WERI-Rb-1 (cell line): ENCODE measurements at regions not wholly inside any gene's neighbourhood (a gene's known extent, or its start where the extent isn't known, plus 50 kb on each side); places are given as distances from the start of the nearest gene placed in this dataset.
"Not testable (repeated sequence)": the region's sequence is repeated elsewhere in the genome, so short reads cannot be mapped to it uniquely, and the experiment has no call there.

Source experiments
- DNase-seq: peaks from one replicate; pipeline ENCODE4 v3.0.0-alpha.2; 2020
- H3K27ac ChIP-seq: fragments of 250-450 bp; sonication (Bioruptor Pico); 2 replicates; pipeline ENCODE4 v1.5.1; 2020; ENCODE audit warnings: mild to moderate bottlenecking, moderate library complexity
- H3K27me3 ChIP-seq: fragments of 250-450 bp; sonication (Bioruptor Pico); 2 replicates; pipeline ENCODE4 v1.5.1; 2021; ENCODE audit warnings: mild to moderate bottlenecking, low read depth, moderate library complexity; ENCODE audit not compliant: insufficient read depth, severe bottlenecking
- H3K36me3 ChIP-seq: fragments of 250-450 bp; sonication (Bioruptor Pico); 2 replicates; pipeline ENCODE4 v1.5.1; 2020; ENCODE audit warnings: mild to moderate bottlenecking, moderate library complexity
- H3K4me3 ChIP-seq: 2 replicates; pipeline ENCODE4 v1.5.1; 2011; ENCODE audit warnings: low read depth, mild to moderate bottlenecking, control low read depth, low read length
- H3K9me3 ChIP-seq: fragments of 250-450 bp; sonication (Bioruptor Pico); 2 replicates; pipeline ENCODE4 v1.5.1; 2021; ENCODE audit warnings: mild to moderate bottlenecking, moderate library complexity; ENCODE audit not compliant: severe bottlenecking
- TF ChIP-seq, protein P1 (sequence below): IDR thresholded peaks from 2 replicates; pipeline ENCODE4 v1.5.1; 2011; ENCODE audit warnings: low read depth, mild to moderate bottlenecking, control low read depth, inconsistent platforms, low read length

DNA sequence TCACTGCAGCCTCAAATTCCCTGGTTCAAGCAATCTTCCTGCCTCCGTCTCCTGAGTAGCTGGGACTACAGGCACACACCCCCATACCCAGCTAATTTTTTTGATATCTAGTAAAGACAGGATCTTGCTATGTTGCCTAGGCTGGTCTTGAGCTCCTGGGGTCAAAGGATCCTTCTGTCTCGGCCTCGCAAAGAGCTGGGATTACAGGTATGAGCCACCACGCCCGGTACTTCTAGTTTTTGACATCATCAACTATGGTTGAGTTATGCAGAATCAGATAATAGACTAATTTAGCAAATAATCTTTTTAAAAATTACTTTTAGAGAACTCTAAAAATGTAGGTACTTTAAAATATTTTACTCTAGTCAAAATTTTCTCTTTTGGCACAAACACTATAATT is 166.2 kb downstream of the SOX4 start:
- no peaks in the 10 kb centered on the region for H3K9me3 ChIP-seq
- DNase-seq: no peak
- H3K4me3 ChIP-seq: no peak overlapping the region
- H3K36me3 ChIP-seq: no peaks in the 10 kb centered on the region
- no peak overlapping the region for H3K27ac ChIP-seq
- TF ChIP-seq, protein P1, sequence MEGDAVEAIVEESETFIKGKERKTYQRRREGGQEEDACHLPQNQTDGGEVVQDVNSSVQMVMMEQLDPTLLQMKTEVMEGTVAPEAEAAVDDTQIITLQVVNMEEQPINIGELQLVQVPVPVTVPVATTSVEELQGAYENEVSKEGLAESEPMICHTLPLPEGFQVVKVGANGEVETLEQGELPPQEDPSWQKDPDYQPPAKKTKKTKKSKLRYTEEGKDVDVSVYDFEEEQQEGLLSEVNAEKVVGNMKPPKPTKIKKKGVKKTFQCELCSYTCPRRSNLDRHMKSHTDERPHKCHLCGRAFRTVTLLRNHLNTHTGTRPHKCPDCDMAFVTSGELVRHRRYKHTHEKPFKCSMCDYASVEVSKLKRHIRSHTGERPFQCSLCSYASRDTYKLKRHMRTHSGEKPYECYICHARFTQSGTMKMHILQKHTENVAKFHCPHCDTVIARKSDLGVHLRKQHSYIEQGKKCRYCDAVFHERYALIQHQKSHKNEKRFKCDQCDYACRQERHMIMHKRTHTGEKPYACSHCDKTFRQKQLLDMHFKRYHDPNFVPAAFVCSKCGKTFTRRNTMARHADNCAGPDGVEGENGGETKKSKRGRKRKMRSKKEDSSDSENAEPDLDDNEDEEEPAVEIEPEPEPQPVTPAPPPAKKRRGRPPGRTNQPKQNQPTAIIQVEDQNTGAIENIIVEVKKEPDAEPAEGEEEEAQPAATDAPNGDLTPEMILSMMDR: no peak
- H3K27me3 ChIP-seq: no peaks in the 10 kb centered on the region

DNA sequence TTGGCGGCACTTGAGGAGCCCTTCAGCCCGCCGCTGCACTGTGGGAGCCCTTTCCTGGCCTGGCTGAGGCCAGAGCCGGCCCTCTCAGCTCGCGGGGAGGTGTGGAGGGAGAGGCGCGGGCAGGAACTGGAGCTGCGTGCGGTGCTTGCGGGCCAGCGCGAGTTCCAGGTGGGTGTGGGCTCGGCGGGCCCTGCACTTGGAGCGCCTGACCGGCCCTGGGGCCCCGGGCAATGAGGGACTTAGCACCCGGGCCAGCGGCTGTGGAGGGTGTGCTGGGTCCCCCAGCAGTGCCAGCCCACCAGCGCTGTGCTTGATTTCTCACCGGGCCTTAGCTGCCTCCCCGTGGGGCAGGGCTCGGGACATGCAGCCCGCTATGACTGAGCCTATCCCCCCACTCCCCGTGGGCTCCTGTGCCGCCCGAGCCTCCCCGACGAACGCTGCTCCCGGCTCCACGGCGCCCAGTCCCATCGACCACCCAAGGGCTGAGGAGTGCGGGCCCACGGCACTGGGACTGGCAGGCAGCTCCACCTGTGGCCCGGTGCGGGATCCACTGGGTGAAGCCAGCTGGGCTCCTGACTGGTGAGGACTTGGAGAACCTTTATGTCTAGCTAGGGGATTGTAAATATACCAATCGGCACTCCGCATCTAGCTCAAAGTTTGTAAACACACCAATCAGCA is 167.6 kb downstream of the SOX4 start:
- not testable (repeated sequence) for DNase-seq, H3K27me3 ChIP-seq, H3K4me3 ChIP-seq, H3K27ac ChIP-seq, H3K36me3 ChIP-seq, H3K9me3 ChIP-seq

DNA sequence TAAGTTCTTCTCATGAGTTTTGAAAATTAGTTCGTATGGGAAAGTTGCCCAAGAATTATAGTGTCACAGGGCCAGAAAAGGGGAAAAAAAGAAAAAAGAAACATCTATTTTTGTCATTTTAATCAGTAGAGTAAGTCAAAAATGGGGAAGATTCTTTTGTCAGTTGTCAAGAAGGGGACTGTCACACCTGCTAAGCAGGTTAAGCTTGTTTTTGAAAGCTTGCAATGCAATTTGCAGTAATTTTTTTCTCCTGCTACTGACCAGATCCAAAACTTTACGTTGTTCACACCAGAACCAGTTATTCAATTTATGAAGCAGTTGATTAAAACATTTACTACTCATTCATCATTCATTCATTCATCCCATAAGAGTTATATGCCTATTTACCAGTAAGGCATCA is 171.4 kb downstream of the SOX4 start:
- DNase-seq: no peak
- H3K27me3 ChIP-seq: no peaks in the 10 kb centered on the region
- no peaks in the 10 kb centered on the region for H3K9me3 ChIP-seq
- H3K4me3 ChIP-seq: no peak overlapping the region
- TF ChIP-seq, protein P1: no peak
- no peaks in the 10 kb centered on the region for H3K36me3 ChIP-seq
- H3K27ac ChIP-seq: no peak overlapping the region

DNA sequence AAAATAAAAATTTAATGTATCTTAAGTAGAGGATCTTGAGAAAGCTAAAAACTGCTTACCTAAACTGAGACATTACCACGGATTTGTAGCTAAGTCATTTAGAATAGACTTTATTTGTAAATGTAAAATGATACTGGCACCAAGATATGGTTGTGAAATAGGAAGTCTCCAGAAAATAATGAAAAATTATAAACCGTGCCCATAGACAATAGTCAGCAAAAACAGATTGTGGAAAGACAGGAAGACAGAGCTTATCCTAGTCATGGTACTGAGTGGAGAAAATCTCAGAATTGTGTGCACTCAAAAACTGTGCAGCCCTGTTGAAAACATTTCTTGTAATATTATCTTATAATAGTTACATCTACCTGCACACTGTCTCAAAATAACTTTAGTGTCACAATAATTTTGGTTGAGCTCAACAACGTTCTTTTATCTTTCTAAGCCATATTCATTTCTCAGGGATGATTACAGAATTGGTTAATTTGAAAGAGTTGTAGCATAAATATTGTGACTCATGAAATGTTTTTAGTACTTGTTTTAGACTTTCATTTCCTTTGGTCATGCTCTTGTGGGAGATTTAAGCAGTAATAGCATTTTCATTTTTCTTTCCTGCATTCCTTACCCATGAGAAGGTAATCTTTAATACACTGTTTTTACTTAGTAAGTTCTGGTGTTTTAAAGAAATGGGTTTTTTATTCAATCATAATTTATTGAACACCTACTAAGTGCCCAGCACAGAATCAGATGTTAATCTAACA is 174.5 kb downstream of the SOX4 start:
- no peaks in the 10 kb centered on the region for H3K36me3 ChIP-seq
- TF ChIP-seq, protein P1: no peak
- no peak overlapping the region for H3K4me3 ChIP-seq
- H3K9me3 ChIP-seq: no peaks in the 10 kb centered on the region
- DNase-seq: no peak
- no peak overlapping the region for H3K27ac ChIP-seq
- H3K27me3 ChIP-seq: no peaks in the 10 kb centered on the region

DNA sequence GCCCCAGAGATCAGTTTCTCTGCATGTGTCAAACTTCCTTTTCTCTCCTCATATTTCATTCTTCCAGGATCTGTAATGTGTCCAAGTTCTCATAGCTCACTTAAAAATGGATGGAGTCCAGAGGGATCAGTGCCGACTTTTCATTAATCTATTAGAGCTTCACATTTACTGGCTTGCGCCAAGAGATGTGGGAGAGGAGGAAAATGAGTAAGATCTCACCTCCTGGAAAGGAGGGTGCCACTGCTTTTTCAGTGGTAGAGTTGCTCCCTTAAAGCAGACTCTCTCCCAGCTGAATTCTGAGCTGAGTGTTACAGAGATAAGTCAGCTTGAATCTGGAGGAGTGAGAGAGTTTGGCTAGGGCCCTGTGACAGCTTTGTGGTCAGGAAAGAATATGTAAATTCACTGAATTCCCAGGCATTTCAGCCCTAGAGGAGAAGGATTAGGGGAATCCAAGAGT is 175.9 kb downstream of the SOX4 start:
- Histone ChIP-seq H3K36me3 (no peaks in the 10 kb centered on the region), H3K9me3 (no peaks in the 10 kb centered on the region), H3K4me3 (no peak overlapping the region), H3K27ac (no peak overlapping the region), H3K27me3 (no peaks in the 10 kb centered on the region)
- no peak for DNase-seq
- TF ChIP-seq, protein P1: no peak

DNA sequence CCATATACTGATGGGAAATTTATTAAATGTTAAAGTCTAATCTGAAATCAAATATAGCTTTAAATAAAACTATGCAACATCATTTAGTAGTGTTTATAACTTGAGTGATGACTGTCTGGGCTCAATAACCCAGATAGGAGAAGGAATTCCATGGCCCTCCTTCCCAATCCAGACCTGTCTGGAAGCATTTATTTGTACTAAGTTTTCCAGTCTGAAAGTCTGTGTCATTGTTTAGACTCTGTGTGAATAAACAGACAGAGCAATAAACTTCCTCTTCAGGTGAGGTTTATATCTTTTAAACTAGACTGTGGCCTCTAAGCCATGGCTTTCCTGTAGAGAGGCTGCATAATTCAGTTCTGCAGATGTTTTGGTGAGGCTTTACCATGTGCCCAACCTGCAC is 176.4 kb downstream of the SOX4 start:
- no peak overlapping the region for H3K27ac ChIP-seq
- no peaks in the 10 kb centered on the region for H3K27me3 ChIP-seq
- TF ChIP-seq, protein P1: no peak
- no peaks in the 10 kb centered on the region for H3K9me3 ChIP-seq
- H3K4me3 ChIP-seq: no peak overlapping the region
- no peak for DNase-seq
- no peaks in the 10 kb centered on the region for H3K36me3 ChIP-seq
